Breast epithelium (tissue), 4 donors: ENCODE measurements at regions not wholly inside any gene's neighbourhood (a gene's known extent, or its start where the extent isn't known, plus 50 kb on each side); places are given as distances from the start of the nearest gene placed in this dataset.
"Not testable (repeated sequence)": the region's sequence is repeated elsewhere in the genome, so short reads cannot be mapped to it uniquely, and the experiment has no call there.

Source experiments
- DNase-seq, 2 donors: peaks; one replicate each; pipeline ENCODE4 v3.0.0-alpha.2; 2019; ENCODE audit warnings: low spot score in 2 of 2
- H3K27ac ChIP-seq, 2 donors: fragments of 200-600 bp; sonication (generic) in 1 of 2; one replicate each; pipeline ENCODE4 v1.5.1; 2016 to 2019; ENCODE audit warnings: mild to moderate bottlenecking in 1 of 2
- H3K27me3 ChIP-seq, 2 donors: fragments of 200-600 bp; sonication (generic) in 1 of 2; one replicate each; pipeline versions ENCODE4 v1.5.1 to v1.6.0; 2017 to 2019; ENCODE audit warnings: control low read depth in 1 of 2, mild to moderate bottlenecking in 1 of 2
- H3K36me3 ChIP-seq: fragments of 200-600 bp; one replicate; pipeline ENCODE4 v1.5.1; 2019
- H3K4me1 ChIP-seq, 2 donors: fragments of 200-600 bp; sonication (generic); one replicate each; pipeline ENCODE4 v1.5.1; 2016 to 2019; ENCODE audit warnings: control low read depth in 1 of 2
- H3K4me3 ChIP-seq, 3 donors: fragments of 200-600 bp; sonication (generic); 1 replicate in 2 of 3; 2 replicates in 1 of 3; pipeline ENCODE4 v1.5.1; 2016 to 2019; ENCODE audit warnings: mild to moderate bottlenecking in 3 of 3, moderate library complexity in 2 of 3
- H3K9me3 ChIP-seq, 2 donors: fragments of 200-600 bp; sonication (generic) in 1 of 2; one replicate each; pipeline ENCODE4 v1.5.1; 2016 to 2019; ENCODE audit warnings: control low read depth in 1 of 2
- POLR2A ChIP-seq: fragments of 450-650 bp; IDR thresholded peaks from one replicate; pipeline ENCODE4 v1.6.1; 2016; ENCODE audit warnings: antibody characterized with exemption, mild to moderate bottlenecking, moderate library complexity
- POLR2AphosphoS5 ChIP-seq, 3 donors: sonication (generic); formaldehyde crosslinking; IDR thresholded peaks; one replicate each; pipeline ENCODE4 v1.6.1; 2017; ENCODE audit warnings: antibody characterized with exemption in 3 of 3
- intact Hi-C: fragments of 100-400 bp; cut with DNase I; formaldehyde crosslinking; loops from one replicate; pipeline ENCODE4 v1.15.1; 2023; ENCODE audit warnings: low total_unique reads
- TF ChIP-seq, protein P1 (sequence below), 3 donors: fragments of 450-650 bp; IDR thresholded peaks; one replicate each; pipeline ENCODE4 v1.5.1; 2016 to 2017; ENCODE audit warnings: antibody characterized with exemption in 3 of 3, mild to moderate bottlenecking in 3 of 3, moderate library complexity in 3 of 3

DNA sequence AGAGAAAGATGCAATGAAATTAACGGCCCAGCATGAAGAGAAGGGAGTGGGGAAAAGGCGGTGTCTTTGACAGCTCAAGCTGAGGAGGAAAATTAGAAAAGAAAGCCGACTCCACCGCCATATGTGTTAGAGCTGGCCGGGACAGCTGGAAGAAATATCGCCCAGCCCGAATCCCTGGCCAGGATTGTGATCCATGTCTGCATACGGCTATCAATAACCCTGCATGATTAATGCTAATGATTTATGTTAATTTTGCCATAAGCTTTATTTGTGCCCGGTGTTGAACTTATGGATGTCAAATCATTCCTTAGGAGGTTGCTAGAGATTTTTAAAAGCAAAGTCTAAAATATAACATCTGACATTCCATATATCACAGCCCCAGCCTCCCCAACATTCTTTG is 263.4 kb upstream of the ZNF507 start:
- no peak for DNase-seq

DNA sequence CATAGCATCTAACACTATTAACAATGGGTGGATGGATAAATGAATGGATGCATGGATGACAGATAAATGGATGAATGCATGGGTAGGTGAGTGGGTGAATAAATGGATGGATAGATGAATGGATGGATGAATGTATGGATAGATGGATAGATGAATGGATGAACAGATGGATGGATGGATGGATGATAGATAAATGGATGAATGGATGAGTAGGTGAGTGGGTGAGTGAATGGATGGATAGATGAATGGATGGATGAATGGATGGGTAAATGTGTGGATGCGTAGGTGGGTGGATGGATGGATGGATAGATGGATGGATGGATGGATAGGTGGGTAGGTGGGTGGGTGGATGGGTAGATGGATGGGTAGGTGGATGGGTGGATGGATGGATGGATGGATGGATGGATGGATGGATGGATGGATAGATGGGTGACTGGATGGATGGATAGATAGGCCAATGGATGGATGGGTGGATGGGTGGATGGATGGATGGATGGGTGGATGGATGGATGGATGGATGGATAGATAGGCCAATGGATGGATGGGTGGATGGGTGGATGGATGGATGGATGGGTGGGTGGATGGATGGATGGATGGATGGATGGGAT is 260.6 kb upstream of the ZNF507 start:
- peaks cover 0 to 11% of the 10 kb centered on the region in 2 donors for H3K27me3 ChIP-seq
- H3K4me3 ChIP-seq, H3K27ac ChIP-seq, H3K36me3 ChIP-seq, DNase-seq, H3K4me1 ChIP-seq, H3K9me3 ChIP-seq, intact Hi-C loops: not testable (repeated sequence)

More for the DNA sequence above, 263.4 kb upstream of the ZNF507 start:
- TF ChIP-seq, protein P1, sequence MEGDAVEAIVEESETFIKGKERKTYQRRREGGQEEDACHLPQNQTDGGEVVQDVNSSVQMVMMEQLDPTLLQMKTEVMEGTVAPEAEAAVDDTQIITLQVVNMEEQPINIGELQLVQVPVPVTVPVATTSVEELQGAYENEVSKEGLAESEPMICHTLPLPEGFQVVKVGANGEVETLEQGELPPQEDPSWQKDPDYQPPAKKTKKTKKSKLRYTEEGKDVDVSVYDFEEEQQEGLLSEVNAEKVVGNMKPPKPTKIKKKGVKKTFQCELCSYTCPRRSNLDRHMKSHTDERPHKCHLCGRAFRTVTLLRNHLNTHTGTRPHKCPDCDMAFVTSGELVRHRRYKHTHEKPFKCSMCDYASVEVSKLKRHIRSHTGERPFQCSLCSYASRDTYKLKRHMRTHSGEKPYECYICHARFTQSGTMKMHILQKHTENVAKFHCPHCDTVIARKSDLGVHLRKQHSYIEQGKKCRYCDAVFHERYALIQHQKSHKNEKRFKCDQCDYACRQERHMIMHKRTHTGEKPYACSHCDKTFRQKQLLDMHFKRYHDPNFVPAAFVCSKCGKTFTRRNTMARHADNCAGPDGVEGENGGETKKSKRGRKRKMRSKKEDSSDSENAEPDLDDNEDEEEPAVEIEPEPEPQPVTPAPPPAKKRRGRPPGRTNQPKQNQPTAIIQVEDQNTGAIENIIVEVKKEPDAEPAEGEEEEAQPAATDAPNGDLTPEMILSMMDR (IDR thresholded peaks at IDR 0.05) = no peak
- TF ChIP-seq POLR2A (no peak), POLR2AphosphoS5 (IDR thresholded peaks at IDR 0.05) (no peak)
- Histone ChIP-seq H3K27me3 (peaks cover 0 to 11% of the 10 kb centered on the region in 2 donors), H3K4me1 (no peaks in the 10 kb centered on the region), H3K27ac (no peak overlapping the region), H3K9me3 (no peaks in the 10 kb centered on the region), H3K4me3 (no peak overlapping the region), H3K36me3 (no peaks in the 10 kb centered on the region)
- intact Hi-C loops = no loop called here

DNA sequence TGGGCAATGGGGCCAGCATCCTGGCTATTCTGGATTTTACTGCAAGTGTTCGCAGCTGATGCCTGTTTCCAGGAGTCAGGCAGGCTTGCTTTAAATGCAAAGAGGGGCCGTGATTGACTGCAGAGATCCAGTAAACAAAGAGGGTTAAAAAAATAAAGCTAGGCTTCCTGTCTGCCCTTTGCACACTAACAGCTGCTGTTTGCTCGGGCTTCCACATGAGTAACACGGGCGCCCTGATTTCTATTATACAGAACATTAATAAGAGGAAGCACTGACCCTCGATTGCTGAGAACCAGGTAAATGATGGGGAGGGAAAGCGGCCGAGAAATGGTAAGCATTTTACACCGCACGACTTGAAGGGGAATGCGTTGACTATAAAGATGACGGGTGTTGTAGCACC is 254.2 kb upstream of the ZNF507 start:
- no peaks in the 10 kb centered on the region for H3K36me3 ChIP-seq
- H3K9me3 ChIP-seq = no peaks in the 10 kb centered on the region
- no peak for DNase-seq
- H3K27me3 ChIP-seq = peaks cover 0 to 5% of the 10 kb centered on the region in 2 donors
- no peak overlapping the region for H3K4me3 ChIP-seq
- intact Hi-C loops = no loop called here
- no peaks in the 10 kb centered on the region for H3K4me1 ChIP-seq
- no peak overlapping the region for H3K27ac ChIP-seq
- TF ChIP-seq, protein P1 (IDR thresholded peaks at IDR 0.05) = no peak
- TF ChIP-seq POLR2AphosphoS5 (IDR thresholded peaks at IDR 0.05) (no peak), POLR2A (no peak)

DNA sequence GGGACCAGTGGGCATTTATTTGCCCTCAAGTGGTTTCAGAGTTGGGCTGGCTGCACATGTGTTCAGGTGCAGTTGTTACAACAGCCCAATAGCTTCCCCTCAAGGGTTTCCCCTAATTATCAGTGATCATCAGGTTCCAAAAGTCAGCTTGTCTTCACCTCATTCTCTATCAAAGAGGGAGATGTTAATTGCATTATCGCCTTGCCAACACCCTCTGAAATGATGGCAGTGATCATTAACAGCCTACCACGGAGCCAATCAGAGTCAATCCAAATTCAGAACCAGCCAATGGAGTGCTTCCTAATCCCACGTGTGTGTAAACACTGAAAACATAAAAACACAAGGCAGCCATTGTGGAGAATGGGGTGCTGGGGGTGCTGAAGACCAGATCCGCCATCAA is 248.4 kb upstream of the ZNF507 start:
- no peak overlapping the region for H3K4me3 ChIP-seq

DNA sequence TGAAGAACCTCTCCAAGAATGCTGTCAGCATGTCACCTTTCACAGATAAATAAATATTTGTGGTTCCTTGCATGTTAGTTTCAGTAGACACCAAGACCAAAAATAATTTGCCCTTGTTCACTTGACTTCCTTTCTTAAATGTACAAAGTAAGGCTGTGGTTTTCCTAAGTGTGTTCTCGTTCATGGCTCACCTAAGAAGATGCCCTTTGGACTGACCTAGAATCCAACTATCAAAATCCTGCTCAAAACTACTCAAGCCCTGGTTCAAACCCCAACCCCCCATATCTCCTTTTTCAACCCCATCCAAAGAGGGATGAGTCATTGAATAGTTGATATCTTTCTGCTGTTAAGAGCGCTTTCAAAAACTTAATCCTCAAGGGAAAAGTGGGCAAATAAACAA is 247.8 kb upstream of the ZNF507 start:
- H3K36me3 ChIP-seq = no peaks in the 10 kb centered on the region
- intact Hi-C loops = no loop called here
- H3K9me3 ChIP-seq = no peaks in the 10 kb centered on the region
- H3K4me1 ChIP-seq = no peaks in the 10 kb centered on the region
- peaks cover 0 to 7% of the 10 kb centered on the region in 2 donors for H3K27me3 ChIP-seq
- H3K4me3 ChIP-seq = no peak overlapping the region
- DNase-seq = no peak
- TF ChIP-seq POLR2AphosphoS5 (IDR thresholded peaks at IDR 0.05) (no peak), POLR2A (no peak)
- TF ChIP-seq, protein P1 (IDR thresholded peaks at IDR 0.05) = no peak
- no peak overlapping the region for H3K27ac ChIP-seq

More for the DNA sequence above, 248.4 kb upstream of the ZNF507 start:
- Histone ChIP-seq H3K27ac (no peak overlapping the region), H3K27me3 (peaks cover 0 to 5% of the 10 kb centered on the region in 2 donors), H3K9me3 (no peaks in the 10 kb centered on the region), H3K4me1 (no peaks in the 10 kb centered on the region), H3K36me3 (no peaks in the 10 kb centered on the region)
- TF ChIP-seq POLR2AphosphoS5 (IDR thresholded peaks at IDR 0.05) (no peak), POLR2A (no peak)
- TF ChIP-seq, protein P1 (IDR thresholded peaks at IDR 0.05) = no peak
- intact Hi-C loops = no loop called here
- DNase-seq = no peak
